ENCODE measurements at regions not wholly inside any gene's neighbourhood (a gene's known extent, or its start where the extent isn't known, plus 50 kb on each side); places are given as distances from the start of the nearest gene placed in this dataset.

GRCh38 chr9:89701221-89701798 is 96.5 kb downstream of the GADD45G start:
- Histone ChIP-seq H3K4me2 (ENCODE audit: control insufficient read depth, extremely low read depth, insufficient read depth, low read depth, low read length) (no peak overlapping the region), H3K9me1 (ENCODE audit: control insufficient read depth, extremely low read depth, insufficient read depth, low read length) (no peaks in the 10 kb centered on the region), H3K9me3 (ENCODE audit: control insufficient read depth, low read depth, low read length) (no peaks in the 10 kb centered on the region), H3K27me3 (ENCODE audit: control insufficient read depth, extremely low read depth, insufficient read depth, low read length) (peaks cover 7% of the 10 kb centered on the region), H3K27ac (ENCODE audit: control insufficient read depth, insufficient read depth, low read length) (no peak overlapping the region), H3K4me1 (ENCODE audit: control insufficient read depth, extremely low read depth, insufficient read depth, low read length) (no peaks in the 10 kb centered on the region), H3K79me2 (ENCODE audit: control insufficient read depth, insufficient read depth, low read length) (no peaks in the 10 kb centered on the region), H3K4me3 (ENCODE audit: control insufficient read depth in 2 of 3, extremely low read depth in 1 of 3, insufficient read depth in 2 of 3, low read depth in 1 of 3, low read length in 3 of 3) (no peak overlapping the region), H3K9ac (ENCODE audit: control insufficient read depth, extremely low read depth, insufficient read depth, low read length) (no peak overlapping the region), H3K36me3 (ENCODE audit: control insufficient read depth in 2 of 2, extremely low read depth in 1 of 2, insufficient read depth in 2 of 2, low read length in 2 of 2) (no peaks in the 10 kb centered on the region), H4K20me1 (ENCODE audit: control insufficient read depth, extremely low read depth, insufficient read depth, low read length) (no peaks in the 10 kb centered on the region), H2AFZ (ENCODE audit: control insufficient read depth, low read length) (no peak overlapping the region)
- TF ChIP-seq EZH2 (IDR thresholded peaks at IDR 0.05; ENCODE audit: low read length) = no peak
- no peak for TF ChIP-seq CTCF (optimal IDR thresholded peaks at IDR 0.05 in 1 of 3, IDR thresholded peaks at IDR 0.05 in 1 of 3, conservative IDR thresholded peaks at IDR 0.05 in 1 of 3; ENCODE audit: extremely low read depth in 1 of 3, insufficient read depth in 2 of 3, low read length in 3 of 3)
- DNase-seq (ENCODE audit: low read depth, low spot score) (no peak), FAIRE-seq (no peak)
- dilution Hi-C loops (cut with MboI; ENCODE audit: extremely low pct_ligation_motif_present, low sequenced_read_pairs) = no loop called here

GRCh38 chr9:89702401-89702800 is 97.6 kb downstream of the GADD45G start:
- FAIRE-seq (no peak), DNase-seq (ENCODE audit: low read depth, low spot score) (no peak)
- H4K20me1 ChIP-seq (ENCODE audit: control insufficient read depth, extremely low read depth, insufficient read depth, low read length) = no peaks in the 10 kb centered on the region
- no peaks in the 10 kb centered on the region for H3K9me1 ChIP-seq (ENCODE audit: control insufficient read depth, extremely low read depth, insufficient read depth, low read length)
- H3K36me3 ChIP-seq (ENCODE audit: control insufficient read depth in 2 of 2, extremely low read depth in 1 of 2, insufficient read depth in 2 of 2, low read length in 2 of 2) = no peaks in the 10 kb centered on the region
- H3K4me3 ChIP-seq (ENCODE audit: control insufficient read depth in 2 of 3, extremely low read depth in 1 of 3, insufficient read depth in 2 of 3, low read depth in 1 of 3, low read length in 3 of 3) = no peak overlapping the region
- H3K4me2 ChIP-seq (ENCODE audit: control insufficient read depth, extremely low read depth, insufficient read depth, low read depth, low read length) = no peak overlapping the region
- H2AFZ ChIP-seq (ENCODE audit: control insufficient read depth, low read length) = no peak overlapping the region
- no peaks in the 10 kb centered on the region for H3K9me3 ChIP-seq (ENCODE audit: control insufficient read depth, low read depth, low read length)
- TF ChIP-seq EZH2 (IDR thresholded peaks at IDR 0.05; ENCODE audit: low read length) = no peak
- TF ChIP-seq CTCF (optimal IDR thresholded peaks at IDR 0.05 in 1 of 3, IDR thresholded peaks at IDR 0.05 in 1 of 3, conservative IDR thresholded peaks at IDR 0.05 in 1 of 3; ENCODE audit: extremely low read depth in 1 of 3, insufficient read depth in 2 of 3, low read length in 3 of 3) = no peak
- dilution Hi-C loops (cut with MboI; ENCODE audit: extremely low pct_ligation_motif_present, low sequenced_read_pairs) = no loop called here
- H3K27me3 ChIP-seq (ENCODE audit: control insufficient read depth, extremely low read depth, insufficient read depth, low read length) = peaks cover 12% of the 10 kb centered on the region
- no peak overlapping the region for H3K27ac ChIP-seq (ENCODE audit: control insufficient read depth, insufficient read depth, low read length)
- H3K79me2 ChIP-seq (ENCODE audit: control insufficient read depth, insufficient read depth, low read length) = no peaks in the 10 kb centered on the region
- H3K4me1 ChIP-seq (ENCODE audit: control insufficient read depth, extremely low read depth, insufficient read depth, low read length) = no peaks in the 10 kb centered on the region
- no peak overlapping the region for H3K9ac ChIP-seq (ENCODE audit: control insufficient read depth, extremely low read depth, insufficient read depth, low read length)

All from keratinocyte (primary cell).